CD14-positive monocyte (primary cell): ENCODE measurements at regions not wholly inside any gene's neighbourhood (a gene's known extent, or its start where the extent isn't known, plus 50 kb on each side); places are given as distances from the start of the nearest gene placed in this dataset.

Source experiments
- DNase-seq, 3 donors: peaks; one replicate each; pipeline ENCODE4 v3.0.0-alpha.2; 2011 to 2022
- H2AFZ ChIP-seq: 2 replicates; pipeline ENCODE4 v1.6.0; 2012; ENCODE audit warnings: mild to moderate bottlenecking, low read depth, low read length, inconsistent platforms; ENCODE audit not compliant: insufficient read depth, poor library complexity, severe bottlenecking
- H3K27ac ChIP-seq, 2 donors: 1 replicate in 1 of 2; 2 replicates in 1 of 2; pipeline ENCODE4 v1.5.1; 2012 to 2013; ENCODE audit warnings: low read length in 2 of 2, control low read depth in 1 of 2, inconsistent platforms in 1 of 2, low read depth in 1 of 2, mild to moderate bottlenecking in 1 of 2
- H3K27me3 ChIP-seq, 2 donors: one replicate each; pipeline versions ENCODE4 v1.6.0 to v1.6.1; 2011 to 2013; ENCODE audit warnings: low read length in 2 of 2; ENCODE audit not compliant: control insufficient read depth in 2 of 2, insufficient read depth in 2 of 2
- H3K36me3 ChIP-seq, 2 donors: replicated peaks in 1 of 2; 1 replicate in 1 of 2; 2 replicates in 1 of 2; pipeline versions ENCODE4 v1.5.1 to v1.6.1; 2012 to 2013; ENCODE audit warnings: low read length in 2 of 2, control low read depth in 1 of 2, inconsistent platforms in 1 of 2, mild to moderate bottlenecking in 1 of 2; ENCODE audit not compliant: insufficient read depth in 2 of 2, control insufficient read depth in 1 of 2
- H3K4me1 ChIP-seq, 2 donors: 1 replicate in 1 of 2; 2 replicates in 1 of 2; pipeline versions ENCODE4 v1.5.1 to v1.6.1; 2012 to 2013; ENCODE audit warnings: low read length in 2 of 2, control low read depth in 1 of 2, inconsistent platforms in 1 of 2, mild to moderate bottlenecking in 1 of 2, moderate library complexity in 1 of 2; ENCODE audit not compliant: insufficient read depth in 2 of 2, control insufficient read depth in 1 of 2
- H3K4me2 ChIP-seq: replicated peaks from 2 replicates; pipeline ENCODE3; 2012; ENCODE audit warnings: low read length, moderate library complexity, mild to moderate bottlenecking; ENCODE audit not compliant: poor library complexity, severe bottlenecking; ENCODE audit errors: extremely low read depth
- H3K4me3 ChIP-seq, 3 experiments: fragments of 200-600 bp in 1 of 3; sonication (generic) in 1 of 3; replicated peaks in 1 of 3; 1 replicate in 2 of 3; 2 replicates in 1 of 3; pipeline ENCODE4 v1.5.1; 2011 to 2013; ENCODE audit warnings: low read length in 3 of 3, mild to moderate bottlenecking in 3 of 3, control low read depth in 2 of 3, low read depth in 2 of 3, inconsistent platforms in 1 of 3, moderate library complexity in 1 of 3
- H3K79me2 ChIP-seq: 2 replicates; pipeline ENCODE4 v1.6.0; 2012; ENCODE audit warnings: mild to moderate bottlenecking, control low read depth, inconsistent platforms, low read length, moderate library complexity; ENCODE audit not compliant: insufficient read depth
- H3K9ac ChIP-seq: 2 replicates; pipeline ENCODE4 v1.6.0; 2017; ENCODE audit warnings: low read length, mild to moderate bottlenecking; ENCODE audit not compliant: insufficient read depth, poor library complexity, severe bottlenecking
- H3K9me3 ChIP-seq, 2 donors: replicated peaks in 1 of 2; 1 replicate in 1 of 2; 2 replicates in 1 of 2; pipeline versions ENCODE4 v1.5.1 to v1.6.1; 2012 to 2013; ENCODE audit warnings: low read length in 2 of 2, control low read depth in 1 of 2; ENCODE audit not compliant: control insufficient read depth in 1 of 2, insufficient read depth in 1 of 2
- H4K20me1 ChIP-seq: 2 replicates; pipeline ENCODE4 v1.6.0; 2012; ENCODE audit warnings: mild to moderate bottlenecking, low read length, control low read depth, moderate library complexity; ENCODE audit not compliant: insufficient read depth
- H3K27ac Mint-ChIP-seq, 7 donors: one replicate each; pipeline ENCODE4 v1.8.0; 2020; ENCODE audit warnings: mild to moderate bottlenecking in 7 of 7, mixed read lengths in 7 of 7, moderate library complexity in 6 of 7, inconsistent platforms in 2 of 7
- H3K27me3 Mint-ChIP-seq, 3 donors: one replicate each; pipeline ENCODE4 v1.8.0; 2021 to 2022; ENCODE audit warnings: low read depth in 3 of 3, mild to moderate bottlenecking in 3 of 3, mixed read lengths in 3 of 3, moderate library complexity in 3 of 3, inconsistent platforms in 1 of 3
- H3K36me3 Mint-ChIP-seq, 2 donors: one replicate each; pipeline ENCODE4 v1.8.0; 2020; ENCODE audit warnings: mixed read lengths in 2 of 2, inconsistent platforms in 1 of 2, mild to moderate bottlenecking in 1 of 2
- H3K4me1 Mint-ChIP-seq: one replicate; pipeline ENCODE4 v1.8.0; 2020; ENCODE audit warnings: mild to moderate bottlenecking, mixed read lengths
- H3K4me3 Mint-ChIP-seq, 2 donors: one replicate each; pipeline ENCODE4 v1.8.0; 2020; ENCODE audit warnings: mild to moderate bottlenecking in 2 of 2, mixed read lengths in 2 of 2, moderate library complexity in 1 of 2
- H3K9me3 Mint-ChIP-seq, 7 donors: one replicate each; pipeline ENCODE4 v1.8.0; 2020 to 2022; ENCODE audit warnings: mixed read lengths in 7 of 7, mild to moderate bottlenecking in 6 of 7, moderate library complexity in 6 of 7, inconsistent platforms in 2 of 7
- WGBS: methylation state at CpG from one replicate; pipeline ENCODE4 v1.1.5; 2013; ENCODE audit warnings: missing lambda C conversion rate; ENCODE audit not compliant: insufficient coverage; 5-methylcytosine and 5-hydroxymethylcytosine counted together
- intact Hi-C, 2 donors: fragments of 100-400 bp; cut with micrococcal nuclease; formaldehyde crosslinking; loops; one replicate each; pipeline versions ENCODE4 v1.15.0 to v1.15.1; 2023
- TF ChIP-seq, protein P1 (sequence below): fragments of 200-600 bp; IDR thresholded peaks from one replicate; pipeline ENCODE4 v1.8.0; 2022; ENCODE audit warnings: antibody characterized with exemption, mild to moderate bottlenecking

DNA sequence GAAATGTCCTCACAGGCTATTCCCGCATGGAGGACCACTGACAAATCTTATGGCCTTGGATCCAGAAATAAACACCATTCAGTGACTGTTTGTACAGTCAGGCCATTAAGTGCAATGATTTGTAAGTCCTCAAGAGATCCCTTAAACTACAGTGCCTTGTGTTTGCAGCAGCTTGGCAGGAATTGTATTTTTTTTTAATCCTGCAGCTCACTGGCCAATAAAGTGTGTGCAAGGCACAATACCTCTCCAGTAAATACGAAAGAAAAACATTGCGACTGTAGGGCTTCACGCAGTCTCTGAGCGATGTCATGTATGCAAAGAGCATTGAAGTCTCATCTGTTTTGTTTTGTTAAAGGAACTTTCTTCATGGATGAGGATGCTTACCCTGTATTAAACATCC lies 74.2 kb upstream of the TUSC1 start:
- 100% methylated on average over 1 of the region's 5 CpGs for WGBS

DNA sequence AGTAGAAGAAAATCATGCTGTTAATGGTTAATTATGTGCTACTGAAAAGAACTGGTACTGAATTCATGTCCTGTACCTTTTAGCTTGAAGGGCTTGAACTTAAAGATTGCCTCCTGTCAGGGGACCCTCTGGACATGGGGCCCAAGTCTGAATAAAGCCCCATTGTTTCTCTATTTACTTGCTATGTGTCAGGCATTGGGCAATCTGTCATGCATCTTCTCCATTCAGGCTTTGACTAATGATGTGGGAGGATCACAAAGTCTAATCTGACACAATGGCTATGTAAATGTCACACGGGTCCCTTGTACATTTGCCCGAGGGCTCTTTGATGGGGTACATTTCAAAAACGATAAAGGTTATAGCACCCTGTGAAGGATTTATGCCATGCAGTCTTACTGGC lies 64.0 kb upstream of the TUSC1 start:
- H3K9me3 Mint-ChIP-seq = peaks cover 0 to 6% (median 0%) of the 10 kb centered on the region in 7 donors
- Histone ChIP-seq H3K27ac (no peak overlapping the region), H3K79me2 (no peaks in the 10 kb centered on the region), H3K9ac (no peak overlapping the region), H2AFZ (no peak overlapping the region), H3K27me3 (no peaks in the 10 kb centered on the region), H3K4me1 (no peaks in the 10 kb centered on the region), H3K4me2 (no peak overlapping the region), H3K36me3 (no peaks in the 10 kb centered on the region), H3K9me3 (no peaks in the 10 kb centered on the region), H3K4me3 (no peak overlapping the region), H4K20me1 (no peaks in the 10 kb centered on the region)
- no peaks in the 10 kb centered on the region for H3K36me3 Mint-ChIP-seq
- TF ChIP-seq, protein P1, sequence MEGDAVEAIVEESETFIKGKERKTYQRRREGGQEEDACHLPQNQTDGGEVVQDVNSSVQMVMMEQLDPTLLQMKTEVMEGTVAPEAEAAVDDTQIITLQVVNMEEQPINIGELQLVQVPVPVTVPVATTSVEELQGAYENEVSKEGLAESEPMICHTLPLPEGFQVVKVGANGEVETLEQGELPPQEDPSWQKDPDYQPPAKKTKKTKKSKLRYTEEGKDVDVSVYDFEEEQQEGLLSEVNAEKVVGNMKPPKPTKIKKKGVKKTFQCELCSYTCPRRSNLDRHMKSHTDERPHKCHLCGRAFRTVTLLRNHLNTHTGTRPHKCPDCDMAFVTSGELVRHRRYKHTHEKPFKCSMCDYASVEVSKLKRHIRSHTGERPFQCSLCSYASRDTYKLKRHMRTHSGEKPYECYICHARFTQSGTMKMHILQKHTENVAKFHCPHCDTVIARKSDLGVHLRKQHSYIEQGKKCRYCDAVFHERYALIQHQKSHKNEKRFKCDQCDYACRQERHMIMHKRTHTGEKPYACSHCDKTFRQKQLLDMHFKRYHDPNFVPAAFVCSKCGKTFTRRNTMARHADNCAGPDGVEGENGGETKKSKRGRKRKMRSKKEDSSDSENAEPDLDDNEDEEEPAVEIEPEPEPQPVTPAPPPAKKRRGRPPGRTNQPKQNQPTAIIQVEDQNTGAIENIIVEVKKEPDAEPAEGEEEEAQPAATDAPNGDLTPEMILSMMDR = no peak
- no peak overlapping the region for H3K27ac Mint-ChIP-seq
- no peak for DNase-seq
- intact Hi-C loops = no loop called here
- H3K4me1 Mint-ChIP-seq = no peaks in the 10 kb centered on the region
- H3K27me3 Mint-ChIP-seq = no peaks in the 10 kb centered on the region
- 92% methylated on average over 2 of the region's 3 CpGs for WGBS
- H3K4me3 Mint-ChIP-seq = no peak overlapping the region

More for the DNA sequence above, 74.2 kb upstream of the TUSC1 start:
- H3K27me3 Mint-ChIP-seq = no peaks in the 10 kb centered on the region
- Histone ChIP-seq H3K79me2 (no peaks in the 10 kb centered on the region), H3K4me2 (no peak overlapping the region), H3K4me3 (no peak overlapping the region), H3K27ac (no peak overlapping the region), H3K9ac (no peak overlapping the region), H3K4me1 (no peaks in the 10 kb centered on the region), H2AFZ (no peak overlapping the region), H3K9me3 (peaks cover 0 to 4% of the 10 kb centered on the region in 2 donors), H4K20me1 (no peaks in the 10 kb centered on the region), H3K27me3 (no peaks in the 10 kb centered on the region), H3K36me3 (no peaks in the 10 kb centered on the region)
- no peak overlapping the region for H3K4me3 Mint-ChIP-seq
- DNase-seq = no peak
- intact Hi-C loops = no loop called here
- no peaks in the 10 kb centered on the region for H3K36me3 Mint-ChIP-seq
- TF ChIP-seq, protein P1 = no peak
- peaks cover 0 to 9% (median 0%) of the 10 kb centered on the region in 7 donors for H3K9me3 Mint-ChIP-seq
- H3K27ac Mint-ChIP-seq = no peak overlapping the region
- H3K4me1 Mint-ChIP-seq = no peaks in the 10 kb centered on the region
